GM23338 (cell line): ENCODE measurements at regions not wholly inside any gene's neighbourhood (a gene's known extent, or its start where the extent isn't known, plus 50 kb on each side); places are given as distances from the start of the nearest gene placed in this dataset.

Experiments
- ATAC-seq: fragments of 200-7000 bp; cut with Tn5 transposase; 3 replicates; pipeline ENCODE4 v1.9.1; 2020
- DNase-seq: peaks from one replicate; pipeline ENCODE4 v3.0.0-alpha.2; 2015; ENCODE audit warnings: low spot score
- H2AFZ ChIP-seq: fragments of 200-600 bp; sonication (generic); 2 replicates; pipeline ENCODE4 v1.8.0; 2016; ENCODE audit warnings: antibody characterized with exemption, mild to moderate bottlenecking, moderate library complexity
- H3F3A ChIP-seq: fragments of 200-600 bp; sonication (generic); replicated peaks from 2 replicates; pipeline ENCODE4 v1.8.0; 2017; ENCODE audit warnings: antibody characterized with exemption, mixed run types, low read depth
- H3K27ac ChIP-seq: fragments of 200-600 bp; sonication (generic); 2 replicates; pipeline ENCODE4 v1.6.1; 2016; ENCODE audit warnings: low read depth
- H3K27me3 ChIP-seq: fragments of 200-600 bp; sonication (generic); 2 replicates; pipeline ENCODE4 v1.8.0; 2016; ENCODE audit warnings: mild to moderate bottlenecking, mixed run types, moderate library complexity; ENCODE audit not compliant: insufficient read depth
- H3K36me3 ChIP-seq: fragments of 200-600 bp; sonication (generic); 2 replicates; pipeline ENCODE4 v1.8.0; 2016; ENCODE audit warnings: mild to moderate bottlenecking; ENCODE audit not compliant: insufficient read depth
- H3K4me1 ChIP-seq: fragments of 200-600 bp; sonication (generic); 2 replicates; pipeline ENCODE4 v1.8.0; 2016; ENCODE audit warnings: mild to moderate bottlenecking, moderate library complexity; ENCODE audit not compliant: insufficient read depth
- H3K4me2 ChIP-seq: fragments of 200-600 bp; sonication (generic); 2 replicates; pipeline ENCODE4 v1.7.1; 2017; ENCODE audit warnings: mixed run types
- H3K4me3 ChIP-seq: fragments of 200-600 bp; sonication (generic); 2 replicates; pipeline ENCODE4 v1.6.1; 2016; ENCODE audit warnings: mixed run types
- H3K79me2 ChIP-seq: fragments of 200-600 bp; sonication (generic); replicated peaks from 2 replicates; pipeline ENCODE4 v1.8.0; 2017; ENCODE audit warnings: mild to moderate bottlenecking; ENCODE audit not compliant: insufficient read depth
- H3K9me2 ChIP-seq: fragments of 200-600 bp; sonication (generic); 2 replicates; pipeline ENCODE4 v1.8.0; 2017; ENCODE audit not compliant: insufficient read depth
- H4K20me1 ChIP-seq: fragments of 200-600 bp; sonication (generic); replicated peaks from 2 replicates; pipeline ENCODE4 v1.8.0; 2017; ENCODE audit warnings: mild to moderate bottlenecking; ENCODE audit not compliant: insufficient read depth
- H3K27ac Mint-ChIP-seq: 2 replicates; pipeline ENCODE4 v1.8.0; 2020; ENCODE audit warnings: inconsistent platforms, mild to moderate bottlenecking, moderate library complexity, mixed read lengths
- H3K27me3 Mint-ChIP-seq: 3 replicates; pipeline ENCODE4 v1.8.0; 2022; ENCODE audit warnings: low read depth, mild to moderate bottlenecking, moderate library complexity, mixed read lengths, inconsistent platforms; ENCODE audit not compliant: insufficient read depth, poor library complexity
- H3K36me3 Mint-ChIP-seq: 3 replicates; pipeline ENCODE4 v1.8.0; 2021; ENCODE audit warnings: low read depth, mild to moderate bottlenecking, inconsistent platforms, moderate library complexity, mixed read lengths
- H3K4me1 Mint-ChIP-seq: 3 replicates; pipeline ENCODE4 v1.8.0; 2020; ENCODE audit warnings: mild to moderate bottlenecking, inconsistent platforms, mixed read lengths
- H3K4me3 Mint-ChIP-seq: 3 replicates; pipeline ENCODE4 v1.8.0; 2021; ENCODE audit warnings: moderate library complexity, mild to moderate bottlenecking, inconsistent platforms, mixed read lengths
- H3K9me3 Mint-ChIP-seq: 3 replicates; pipeline ENCODE4 v1.8.0; 2020; ENCODE audit warnings: moderate library complexity, mild to moderate bottlenecking, inconsistent platforms, mixed read lengths
- CREB1 ChIP-seq: fragments of 250-450 bp; sonication (Bioruptor Pico); IDR thresholded peaks from 2 replicates; pipeline ENCODE4 v1.5.0; 2020; ENCODE audit warnings: low read depth, mild to moderate bottlenecking, moderate library complexity
- EZH2 ChIP-seq: fragments of 200-600 bp; sonication (generic); IDR thresholded peaks from one replicate; pipeline ENCODE4 v1.8.0; 2017; ENCODE audit warnings: antibody characterized with exemption, mild to moderate bottlenecking, low read depth; ENCODE audit not compliant: unreplicated experiment
- EZH2phosphoT487 ChIP-seq: fragments of 200-600 bp; sonication (generic); IDR thresholded peaks from one replicate; pipeline ENCODE4 v1.8.1; 2018; ENCODE audit warnings: antibody characterized with exemption; ENCODE audit not compliant: unreplicated experiment
- ZNF331 ChIP-seq: fragments of 250-450 bp; sonication (Bioruptor Pico); IDR thresholded peaks from 2 replicates; pipeline ENCODE4 v1.5.0; 2020; ENCODE audit warnings: low read depth, mild to moderate bottlenecking, moderate library complexity
- TF ChIP-seq, protein P1 (sequence below): fragments of 250-450 bp; sonication (Bioruptor Pico); IDR thresholded peaks from 2 replicates; pipeline ENCODE4 v1.5.0; 2020; ENCODE audit warnings: mild to moderate bottlenecking, moderate library complexity
- TF ChIP-seq, protein P2 (sequence below): IDR thresholded peaks from one replicate; pipeline ENCODE4 v1.6.1; 2018; ENCODE audit warnings: antibody characterized with exemption; ENCODE audit not compliant: unreplicated experiment

DNA sequence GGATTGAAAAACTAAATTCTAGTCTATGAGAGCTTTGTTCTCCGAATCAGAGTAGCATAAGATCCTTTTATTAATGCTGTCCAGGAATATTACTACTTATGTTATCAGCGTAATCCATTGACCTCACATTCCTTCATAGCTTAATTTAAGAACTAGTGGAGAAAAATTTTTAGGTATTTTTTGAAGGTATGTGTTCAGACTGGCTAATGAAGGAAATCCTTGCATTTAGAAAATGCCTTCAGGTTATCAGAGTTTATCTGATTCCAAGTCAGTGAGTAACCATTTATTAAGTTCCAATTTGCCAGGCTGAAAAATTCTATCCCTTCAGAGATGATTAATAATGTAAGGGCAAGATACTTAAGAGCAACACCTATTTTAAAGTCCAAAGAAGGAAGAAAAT is 338.2 kb upstream of the B3GALT2 start (continued):
- TF ChIP-seq, protein P1, sequence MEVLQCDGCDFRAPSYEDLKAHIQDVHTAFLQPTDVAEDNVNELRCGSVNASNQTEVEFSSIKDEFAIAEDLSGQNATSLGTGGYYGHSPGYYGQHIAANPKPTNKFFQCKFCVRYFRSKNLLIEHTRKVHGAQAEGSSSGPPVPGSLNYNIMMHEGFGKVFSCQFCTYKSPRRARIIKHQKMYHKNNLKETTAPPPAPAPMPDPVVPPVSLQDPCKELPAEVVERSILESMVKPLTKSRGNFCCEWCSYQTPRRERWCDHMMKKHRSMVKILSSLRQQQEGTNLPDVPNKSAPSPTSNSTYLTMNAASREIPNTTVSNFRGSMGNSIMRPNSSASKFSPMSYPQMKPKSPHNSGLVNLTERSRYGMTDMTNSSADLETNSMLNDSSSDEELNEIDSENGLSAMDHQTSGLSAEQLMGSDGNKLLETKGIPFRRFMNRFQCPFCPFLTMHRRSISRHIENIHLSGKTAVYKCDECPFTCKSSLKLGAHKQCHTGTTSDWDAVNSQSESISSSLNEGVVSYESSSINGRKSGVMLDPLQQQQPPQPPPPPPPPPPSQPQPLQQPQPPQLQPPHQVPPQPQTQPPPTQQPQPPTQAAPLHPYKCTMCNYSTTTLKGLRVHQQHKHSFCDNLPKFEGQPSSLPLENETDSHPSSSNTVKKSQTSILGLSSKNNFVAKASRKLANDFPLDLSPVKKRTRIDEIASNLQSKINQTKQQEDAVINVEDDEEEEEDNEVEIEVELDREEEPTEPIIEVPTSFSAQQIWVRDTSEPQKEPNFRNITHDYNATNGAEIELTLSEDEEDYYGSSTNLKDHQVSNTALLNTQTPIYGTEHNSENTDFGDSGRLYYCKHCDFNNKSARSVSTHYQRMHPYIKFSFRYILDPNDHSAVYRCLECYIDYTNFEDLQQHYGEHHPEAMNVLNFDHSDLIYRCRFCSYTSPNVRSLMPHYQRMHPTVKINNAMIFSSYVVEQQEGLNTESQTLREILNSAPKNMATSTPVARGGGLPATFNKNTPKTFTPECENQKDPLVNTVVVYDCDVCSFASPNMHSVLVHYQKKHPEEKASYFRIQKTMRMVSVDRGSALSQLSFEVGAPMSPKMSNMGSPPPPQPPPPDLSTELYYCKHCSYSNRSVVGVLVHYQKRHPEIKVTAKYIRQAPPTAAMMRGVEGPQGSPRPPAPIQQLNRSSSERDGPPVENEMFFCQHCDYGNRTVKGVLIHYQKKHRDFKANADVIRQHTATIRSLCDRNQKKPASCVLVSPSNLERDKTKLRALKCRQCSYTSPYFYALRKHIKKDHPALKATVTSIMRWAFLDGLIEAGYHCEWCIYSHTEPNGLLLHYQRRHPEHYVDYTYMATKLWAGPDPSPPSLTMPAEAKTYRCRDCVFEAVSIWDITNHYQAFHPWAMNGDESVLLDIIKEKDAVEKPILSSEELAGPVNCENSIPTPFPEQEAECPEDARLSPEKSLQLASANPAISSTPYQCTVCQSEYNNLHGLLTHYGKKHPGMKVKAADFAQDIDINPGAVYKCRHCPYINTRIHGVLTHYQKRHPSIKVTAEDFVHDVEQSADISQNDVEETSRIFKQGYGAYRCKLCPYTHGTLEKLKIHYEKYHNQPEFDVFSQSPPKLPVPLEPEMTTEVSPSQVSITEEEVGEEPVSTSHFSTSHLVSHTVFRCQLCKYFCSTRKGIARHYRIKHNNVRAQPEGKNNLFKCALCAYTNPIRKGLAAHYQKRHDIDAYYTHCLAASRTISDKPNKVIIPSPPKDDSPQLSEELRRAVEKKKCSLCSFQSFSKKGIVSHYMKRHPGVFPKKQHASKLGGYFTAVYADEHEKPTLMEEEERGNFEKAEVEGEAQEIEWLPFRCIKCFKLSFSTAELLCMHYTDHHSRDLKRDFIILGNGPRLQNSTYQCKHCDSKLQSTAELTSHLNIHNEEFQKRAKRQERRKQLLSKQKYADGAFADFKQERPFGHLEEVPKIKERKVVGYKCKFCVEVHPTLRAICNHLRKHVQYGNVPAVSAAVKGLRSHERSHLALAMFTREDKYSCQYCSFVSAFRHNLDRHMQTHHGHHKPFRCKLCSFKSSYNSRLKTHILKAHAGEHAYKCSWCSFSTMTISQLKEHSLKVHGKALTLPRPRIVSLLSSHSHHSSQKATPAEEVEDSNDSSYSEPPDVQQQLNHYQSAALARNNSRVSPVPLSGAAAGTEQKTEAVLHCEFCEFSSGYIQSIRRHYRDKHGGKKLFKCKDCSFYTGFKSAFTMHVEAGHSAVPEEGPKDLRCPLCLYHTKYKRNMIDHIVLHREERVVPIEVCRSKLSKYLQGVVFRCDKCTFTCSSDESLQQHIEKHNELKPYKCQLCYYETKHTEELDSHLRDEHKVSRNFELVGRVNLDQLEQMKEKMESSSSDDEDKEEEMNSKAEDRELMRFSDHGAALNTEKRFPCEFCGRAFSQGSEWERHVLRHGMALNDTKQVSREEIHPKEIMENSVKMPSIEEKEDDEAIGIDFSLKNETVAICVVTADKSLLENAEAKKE (CRISPR knock-in tag): no peak

DNA sequence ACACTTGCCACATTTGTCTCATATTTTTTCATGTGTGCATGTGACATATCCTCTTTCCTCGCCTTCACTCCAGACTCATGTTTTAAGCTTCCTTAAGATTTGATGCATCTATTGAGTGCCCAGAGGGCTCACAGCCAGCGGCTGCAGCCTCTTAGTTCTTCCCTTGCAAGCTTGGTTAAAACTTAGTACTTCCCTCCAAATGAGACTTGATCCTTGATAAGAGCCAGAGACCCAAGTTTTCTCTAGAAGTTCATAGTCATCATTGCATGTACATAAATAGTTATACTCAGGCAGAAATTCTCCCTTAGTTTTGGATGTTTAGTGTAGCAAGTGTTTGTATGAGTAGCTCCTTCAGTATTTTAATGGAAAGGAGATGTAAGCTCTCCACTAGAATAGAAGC is 337.6 kb upstream of the B3GALT2 start:
- no peak overlapping the region for H3K4me3 Mint-ChIP-seq
- H3K27ac Mint-ChIP-seq: no peak overlapping the region
- H3K27me3 Mint-ChIP-seq: peaks cover 2% of the 10 kb centered on the region
- H3K9me3 Mint-ChIP-seq: no peaks in the 10 kb centered on the region
- Histone ChIP-seq H3K4me3 (no peak overlapping the region), H3K4me2 (no peak overlapping the region), H3K27ac (no peak overlapping the region), H3K36me3 (no peaks in the 10 kb centered on the region), H4K20me1 (no peaks in the 10 kb centered on the region), H3K79me2 (no peaks in the 10 kb centered on the region), H3K4me1 (no peaks in the 10 kb centered on the region), H2AFZ (no peak overlapping the region), H3K27me3 (no peaks in the 10 kb centered on the region), H3F3A (no peaks in the 10 kb centered on the region), H3K9me2 (no peaks in the 10 kb centered on the region)
- no peak for DNase-seq
- no peaks in the 10 kb centered on the region for H3K4me1 Mint-ChIP-seq
- no peaks in the 10 kb centered on the region for H3K36me3 Mint-ChIP-seq
- no peak for ATAC-seq
- TF ChIP-seq CREB1 (CRISPR knock-in tag) (no peak), EZH2phosphoT487 (no peak), EZH2 (no peak), ZNF331 (CRISPR knock-in tag) (no peak)
- TF ChIP-seq, protein P1 (CRISPR knock-in tag): no peak
- TF ChIP-seq, protein P2, sequence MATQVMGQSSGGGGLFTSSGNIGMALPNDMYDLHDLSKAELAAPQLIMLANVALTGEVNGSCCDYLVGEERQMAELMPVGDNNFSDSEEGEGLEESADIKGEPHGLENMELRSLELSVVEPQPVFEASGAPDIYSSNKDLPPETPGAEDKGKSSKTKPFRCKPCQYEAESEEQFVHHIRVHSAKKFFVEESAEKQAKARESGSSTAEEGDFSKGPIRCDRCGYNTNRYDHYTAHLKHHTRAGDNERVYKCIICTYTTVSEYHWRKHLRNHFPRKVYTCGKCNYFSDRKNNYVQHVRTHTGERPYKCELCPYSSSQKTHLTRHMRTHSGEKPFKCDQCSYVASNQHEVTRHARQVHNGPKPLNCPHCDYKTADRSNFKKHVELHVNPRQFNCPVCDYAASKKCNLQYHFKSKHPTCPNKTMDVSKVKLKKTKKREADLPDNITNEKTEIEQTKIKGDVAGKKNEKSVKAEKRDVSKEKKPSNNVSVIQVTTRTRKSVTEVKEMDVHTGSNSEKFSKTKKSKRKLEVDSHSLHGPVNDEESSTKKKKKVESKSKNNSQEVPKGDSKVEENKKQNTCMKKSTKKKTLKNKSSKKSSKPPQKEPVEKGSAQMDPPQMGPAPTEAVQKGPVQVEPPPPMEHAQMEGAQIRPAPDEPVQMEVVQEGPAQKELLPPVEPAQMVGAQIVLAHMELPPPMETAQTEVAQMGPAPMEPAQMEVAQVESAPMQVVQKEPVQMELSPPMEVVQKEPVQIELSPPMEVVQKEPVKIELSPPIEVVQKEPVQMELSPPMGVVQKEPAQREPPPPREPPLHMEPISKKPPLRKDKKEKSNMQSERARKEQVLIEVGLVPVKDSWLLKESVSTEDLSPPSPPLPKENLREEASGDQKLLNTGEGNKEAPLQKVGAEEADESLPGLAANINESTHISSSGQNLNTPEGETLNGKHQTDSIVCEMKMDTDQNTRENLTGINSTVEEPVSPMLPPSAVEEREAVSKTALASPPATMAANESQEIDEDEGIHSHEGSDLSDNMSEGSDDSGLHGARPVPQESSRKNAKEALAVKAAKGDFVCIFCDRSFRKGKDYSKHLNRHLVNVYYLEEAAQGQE: no peak
